HepG2 (cell line): ENCODE measurements at regions not wholly inside any gene's neighbourhood (a gene's known extent, or its start where the extent isn't known, plus 50 kb on each side); places are given as distances from the start of the nearest gene placed in this dataset.

Source experiments
- ARID5B ChIP-seq: IDR thresholded peaks from 2 replicates; pipeline ENCODE4 v1.4.0; 2020; ENCODE audit warnings: mild to moderate bottlenecking, missing genetic modification reagents
- CEBPG ChIP-seq: IDR thresholded peaks from 2 replicates; pipeline ENCODE4 v1.6.1; 2016
- FOXM1 ChIP-seq: sonication (generic); formaldehyde crosslinking; IDR thresholded peaks from 2 replicates; pipeline ENCODE4 v1.5.0; 2020; ENCODE audit warnings: missing genetic modification reagents
- GATAD2A ChIP-seq: IDR thresholded peaks from 2 replicates; pipeline ENCODE4 v1.6.1; 2016
- MEF2D ChIP-seq: sonication (generic); formaldehyde crosslinking; IDR thresholded peaks from 2 replicates; pipeline ENCODE4 v1.5.1; 2020; ENCODE audit warnings: mild to moderate bottlenecking, missing genetic modification reagents
- MYC ChIP-seq: sonication (generic); formaldehyde crosslinking; IDR thresholded peaks from 2 replicates; pipeline ENCODE4 v1.9.0; 2021; ENCODE audit warnings: missing genetic modification reagents, borderline replicate concordance
- PRMT3 ChIP-seq: sonication (generic); formaldehyde crosslinking; IDR thresholded peaks from 2 replicates; pipeline ENCODE4 v1.8.1; 2022; ENCODE audit warnings: low read depth, mild to moderate bottlenecking, moderate library complexity, missing genetic modification reagents, borderline replicate concordance
- SAP130 ChIP-seq: IDR thresholded peaks from 2 replicates; pipeline ENCODE4 v1.6.1; 2016; ENCODE audit warnings: low read depth
- SSRP1 ChIP-seq: IDR thresholded peaks from 2 replicates; pipeline ENCODE4 v1.6.1; 2016; ENCODE audit warnings: control low read depth
- U2AF2 ChIP-seq: fragments of 200-400 bp; formaldehyde crosslinking; IDR thresholded peaks from 2 replicates; pipeline ENCODE4 v1.6.1; 2017; ENCODE audit warnings: low read depth, mild to moderate bottlenecking, low read length
- ZMYM3 ChIP-seq: sonication (generic); formaldehyde crosslinking; IDR thresholded peaks from 2 replicates; pipeline ENCODE4 v1.5.1; 2020; ENCODE audit warnings: mild to moderate bottlenecking, missing genetic modification reagents
- ZNF24 ChIP-seq: fragments of 450-650 bp; IDR thresholded peaks from 2 replicates; pipeline ENCODE4 v1.6.1; 2017; ENCODE audit warnings: antibody characterized with exemption, mild to moderate bottlenecking
- ZNF629 ChIP-seq: sonication (generic); formaldehyde crosslinking; conservative IDR thresholded peaks from 2 replicates; pipeline ENCODE4 v1.5.0; 2020; ENCODE audit warnings: missing genetic modification reagents
- ZNF652 ChIP-seq: IDR thresholded peaks from 2 replicates; pipeline ENCODE4 v1.6.1; 2016; ENCODE audit warnings: low read depth, borderline replicate concordance
- TF ChIP-seq, protein P1 (sequence below): IDR thresholded peaks from 2 replicates; pipeline ENCODE4 v1.6.1; 2016; ENCODE audit warnings: missing genetic modification reagents, missing compliant biosample characterization

GRCh38 chr6:28742668-28743270 lies 181.0 kb downstream of the TRIM27 start (continued):
- TF ChIP-seq FOXM1 (CRISPR knock-in tag) (no peak), ZNF24 (0 out of 2 replicates have a peak, but pooled peaks have one; percentile 46), ZNF652 (CRISPR knock-in tag) (no peak), U2AF2 (no peak), ZMYM3 (0 out of 2 replicates have a peak, but pooled peaks have one; percentile 20), MYC (CRISPR knock-in tag) (peak; percentile 22; the same call in 1 of the 2 replicates), ZNF629 (peak; percentile 62), SAP130 (CRISPR knock-in tag) (peak; percentile 23; the same call in 1 of the 2 replicates), MEF2D (no peak), CEBPG (peak; percentile 31; the same call in 1 of the 2 replicates), ARID5B (CRISPR knock-in tag) (peak; percentile 44), PRMT3 (CRISPR knock-in tag) (no peak), SSRP1 (0 out of 2 replicates have a peak, but pooled peaks have one; percentile 40), GATAD2A (CRISPR knock-in tag) (peak; percentile 33; the same call in 1 of the 2 replicates)
- TF ChIP-seq, protein P1, sequence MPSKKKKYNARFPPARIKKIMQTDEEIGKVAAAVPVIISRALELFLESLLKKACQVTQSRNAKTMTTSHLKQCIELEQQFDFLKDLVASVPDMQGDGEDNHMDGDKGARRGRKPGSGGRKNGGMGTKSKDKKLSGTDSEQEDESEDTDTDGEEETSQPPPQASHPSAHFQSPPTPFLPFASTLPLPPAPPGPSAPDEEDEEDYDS (CRISPR knock-in tag) = peak; percentile 42; the same call in 1 of the 2 replicates
